ENCODE measurements at regions not wholly inside any gene's neighbourhood (a gene's known extent, or its start where the extent isn't known, plus 50 kb on each side); places are given as distances from the start of the nearest gene placed in this dataset.

- DNase-seq (ENCODE audit: low spot score): no peak
- POLR2A ChIA-PET (ENCODE audit: low non-redundant PET): no interaction called here
- H3K27ac ChIP-seq: no peak overlapping the region
- TF ChIP-seq CTCF (conservative IDR thresholded peaks at IDR 0.05; ENCODE audit: low read depth): no peak
- CTCF ChIA-PET: no interaction called here
Observed at GRCh38 chr2:14722904-14723570, 90.5 kb downstream of the LRATD1 start.

GRCh38 chr2:14723684-14724083 is 91.2 kb downstream of the LRATD1 start:
- POLR2A ChIA-PET (ENCODE audit: low non-redundant PET): no interaction called here
- CTCF ChIA-PET: no interaction called here
- DNase-seq (ENCODE audit: low spot score): no peak
- no peak for TF ChIP-seq CTCF (conservative IDR thresholded peaks at IDR 0.05; ENCODE audit: low read depth)
- no peak overlapping the region for H3K27ac ChIP-seq

- no peak for TF ChIP-seq CTCF (conservative IDR thresholded peaks at IDR 0.05; ENCODE audit: low read depth)
- no peak for DNase-seq (ENCODE audit: low spot score)
- H3K27ac ChIP-seq: no peak overlapping the region
- ChIA-PET POLR2A (ENCODE audit: low non-redundant PET) (no interaction called here), CTCF (no interaction called here)
Observed at GRCh38 chr2:14735696-14736095, 103.2 kb downstream of the LRATD1 start.

- H3K27ac ChIP-seq: no peak overlapping the region
- CTCF ChIA-PET: no interaction called here
- no peak for DNase-seq (ENCODE audit: low spot score)
- POLR2A ChIA-PET (ENCODE audit: low non-redundant PET): no interaction called here
- no peak for TF ChIP-seq CTCF (conservative IDR thresholded peaks at IDR 0.05; ENCODE audit: low read depth)
Observed at GRCh38 chr2:14737201-14737600, 104.7 kb downstream of the LRATD1 start.

GRCh38 chr2:14743861-14744260 is 111.3 kb downstream of the LRATD1 start:
- H3K27ac ChIP-seq: no peak overlapping the region
- POLR2A ChIA-PET (ENCODE audit: low non-redundant PET): no interaction called here
- DNase-seq (ENCODE audit: low spot score): peak; percentile 34
- CTCF ChIA-PET: no interaction called here
- TF ChIP-seq CTCF (conservative IDR thresholded peaks at IDR 0.05; ENCODE audit: low read depth): no peak

GRCh38 chr2:14745288-14746076 is 113.0 kb downstream of the LRATD1 start:
- DNase-seq (ENCODE audit: low spot score): no peak
- H3K27ac ChIP-seq: no peak overlapping the region
- TF ChIP-seq CTCF (conservative IDR thresholded peaks at IDR 0.05; ENCODE audit: low read depth): no peak
- POLR2A ChIA-PET (ENCODE audit: low non-redundant PET): no interaction called here
- CTCF ChIA-PET: no interaction called here
